WTC11 (cell line): ENCODE measurements at regions not wholly inside any gene's neighbourhood (a gene's known extent, or its start where the extent isn't known, plus 50 kb on each side); places are given as distances from the start of the nearest gene placed in this dataset.

Source experiments
- ATAC-seq: fragments of 200-7000 bp; cut with Tn5 transposase; 2 replicates; pipeline ENCODE4 v1.10.0; 2021; ENCODE audit warnings: mild to moderate bottlenecking, moderate library complexity
- CTCF ChIA-PET: fragments of 300-600 bp; sonication (Branson Sonifier 250); formaldehyde crosslinking; loops from one replicate; lab custom pipeline; 2021; ENCODE audit warnings: antibody characterized with exemption; lab: Charles Lee
- POLR2A ChIA-PET: fragments of 350-600 bp; sonication (Branson Sonifier 250); formaldehyde crosslinking; loops from one replicate; lab custom pipeline; 2021; ENCODE audit warnings: antibody characterized with exemption; lab: Charles Lee
- DNase-seq: peaks from one replicate; pipeline ENCODE4 v3.0.0; 2021; ENCODE audit warnings: low spot score
- H3K27ac Mint-ChIP-seq: 2 replicates; pipeline ENCODE4 v1.8.0; 2021; ENCODE audit warnings: mixed read lengths
- H3K27me3 Mint-ChIP-seq: 2 replicates; pipeline ENCODE4 v1.8.0; 2021; ENCODE audit warnings: low read depth, mild to moderate bottlenecking, moderate library complexity, mixed read lengths
- H3K36me3 Mint-ChIP-seq: 2 replicates; pipeline ENCODE4 v1.8.0; 2021; ENCODE audit warnings: mixed read lengths
- H3K4me1 Mint-ChIP-seq: 2 replicates; pipeline ENCODE4 v1.8.0; 2022; ENCODE audit warnings: mixed read lengths
- H3K4me3 Mint-ChIP-seq: 2 replicates; pipeline ENCODE4 v1.8.0; 2021; ENCODE audit warnings: mild to moderate bottlenecking, moderate library complexity, mixed read lengths
- H3K9me3 Mint-ChIP-seq: 2 replicates; pipeline ENCODE4 v1.8.0; 2021; ENCODE audit warnings: mixed read lengths
- ESRRA ChIP-seq: sonication (generic); formaldehyde crosslinking; IDR thresholded peaks from 2 replicates; pipeline ENCODE4 v1.8.1; 2022; ENCODE audit warnings: mild to moderate bottlenecking, missing genetic modification reagents, borderline replicate concordance
- GABPB1 ChIP-seq: sonication (generic); formaldehyde crosslinking; IDR thresholded peaks from 2 replicates; pipeline ENCODE4 v1.8.1; 2023; ENCODE audit warnings: mild to moderate bottlenecking, missing genetic modification reagents
- JUN ChIP-seq: sonication (generic); formaldehyde crosslinking; IDR thresholded peaks from 2 replicates; pipeline ENCODE4 v1.8.0; 2023; ENCODE audit warnings: mild to moderate bottlenecking, missing genetic modification reagents
- KAT7 ChIP-seq: sonication (generic); formaldehyde crosslinking; IDR thresholded peaks from 2 replicates; pipeline ENCODE4 v1.8.1; 2023; ENCODE audit warnings: missing genetic modification reagents, mild to moderate bottlenecking, borderline replicate concordance
- MXD4 ChIP-seq: fragments of 250-450 bp; sonication (Bioruptor Pico); IDR thresholded peaks from 2 replicates; pipeline ENCODE4 v1.8.0; 2021; ENCODE audit warnings: mild to moderate bottlenecking, moderate library complexity, borderline replicate concordance
- SMAD3 ChIP-seq: sonication (generic); formaldehyde crosslinking; IDR thresholded peaks from 2 replicates; pipeline ENCODE4 v1.8.0; 2022; ENCODE audit warnings: missing genetic modification reagents, mild to moderate bottlenecking, borderline replicate concordance
- SOX15 ChIP-seq: fragments of 250-450 bp; sonication (Bioruptor Pico); IDR thresholded peaks from 2 replicates; pipeline ENCODE4 v1.9.0; 2021; ENCODE audit warnings: mild to moderate bottlenecking
- ZNF232 ChIP-seq: sonication (generic); formaldehyde crosslinking; IDR thresholded peaks from 2 replicates; pipeline ENCODE4 v1.8.0; 2022; ENCODE audit warnings: mild to moderate bottlenecking, missing genetic modification reagents
- TF ChIP-seq, protein P1 (sequence below): sonication (generic); formaldehyde crosslinking; IDR thresholded peaks from 2 replicates; pipeline ENCODE4 v1.8.1; 2023; ENCODE audit warnings: mild to moderate bottlenecking, moderate library complexity, missing genetic modification reagents
- TF ChIP-seq, protein P2 (sequence below): sonication (generic); formaldehyde crosslinking; IDR thresholded peaks from 2 replicates; pipeline ENCODE4 v1.8.1; 2023; ENCODE audit warnings: mild to moderate bottlenecking, missing genetic modification reagents, moderate library complexity
- TF ChIP-seq, protein P3 (sequence below): fragments of 200-600 bp; IDR thresholded peaks from 2 replicates; pipeline ENCODE4 v1.8.0; 2022; ENCODE audit warnings: antibody characterized with exemption
- TF ChIP-seq, protein P4 (sequence below): fragments of 250-450 bp; sonication (Bioruptor Pico); conservative IDR thresholded peaks from 2 replicates; pipeline ENCODE4 v1.9.0; 2021; ENCODE audit warnings: mild to moderate bottlenecking
- TF ChIP-seq, protein P5 (sequence below): sonication (generic); formaldehyde crosslinking; IDR thresholded peaks from 2 replicates; pipeline ENCODE4 v1.8.0; 2023; ENCODE audit warnings: missing genetic modification reagents
- TF ChIP-seq, protein P6 (sequence below): fragments of 250-450 bp; sonication (Bioruptor Pico); IDR thresholded peaks from 2 replicates; pipeline ENCODE4 v2.1.2; 2022; ENCODE audit warnings: mild to moderate bottlenecking, moderate library complexity
- TF ChIP-seq, protein P7 (sequence below): sonication (generic); formaldehyde crosslinking; conservative IDR thresholded peaks from 2 replicates; pipeline ENCODE4 v1.8.1; 2023; ENCODE audit warnings: mild to moderate bottlenecking, low read depth, missing genetic modification reagents, moderate library complexity
- TF ChIP-seq, protein P8 (sequence below): sonication (generic); formaldehyde crosslinking; IDR thresholded peaks from 2 replicates; pipeline ENCODE4 v1.8.0; 2022; ENCODE audit warnings: mild to moderate bottlenecking, missing genetic modification reagents

DNA sequence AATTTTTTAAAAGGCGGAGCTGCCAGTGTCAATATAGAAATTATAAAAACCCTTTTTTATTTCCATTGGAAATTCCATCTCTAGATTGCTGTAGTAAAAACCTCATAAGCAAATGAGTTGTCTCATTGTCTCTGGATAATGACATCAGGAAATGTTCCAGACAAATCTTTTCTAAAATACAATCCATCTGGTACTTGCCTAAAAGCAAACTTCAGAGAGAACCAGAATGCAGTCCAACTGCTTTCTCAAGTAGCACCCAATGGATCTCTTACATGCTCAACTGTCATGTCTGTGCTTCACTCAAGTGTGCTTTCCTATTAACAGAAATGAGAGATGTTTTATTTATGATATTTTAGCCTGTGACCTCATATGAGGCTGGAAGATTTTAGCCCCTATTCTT is 399.6 kb upstream of the NDST3 start (continued):
- TF ChIP-seq, protein P1, sequence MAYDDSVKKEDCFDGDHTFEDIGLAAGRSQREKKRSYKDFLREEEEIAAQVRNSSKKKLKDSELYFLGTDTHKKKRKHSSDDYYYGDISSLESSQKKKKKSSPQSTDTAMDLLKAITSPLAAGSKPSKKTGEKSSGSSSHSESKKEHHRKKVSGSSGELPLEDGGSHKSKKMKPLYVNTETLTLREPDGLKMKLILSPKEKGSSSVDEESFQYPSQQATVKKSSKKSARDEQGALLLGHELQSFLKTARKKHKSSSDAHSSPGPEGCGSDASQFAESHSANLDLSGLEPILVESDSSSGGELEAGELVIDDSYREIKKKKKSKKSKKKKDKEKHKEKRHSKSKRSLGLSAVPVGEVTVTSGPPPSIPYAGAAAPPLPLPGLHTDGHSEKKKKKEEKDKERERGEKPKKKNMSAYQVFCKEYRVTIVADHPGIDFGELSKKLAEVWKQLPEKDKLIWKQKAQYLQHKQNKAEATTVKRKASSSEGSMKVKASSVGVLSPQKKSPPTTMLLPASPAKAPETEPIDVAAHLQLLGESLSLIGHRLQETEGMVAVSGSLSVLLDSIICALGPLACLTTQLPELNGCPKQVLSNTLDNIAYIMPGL: no peak
- TF ChIP-seq, protein P2, sequence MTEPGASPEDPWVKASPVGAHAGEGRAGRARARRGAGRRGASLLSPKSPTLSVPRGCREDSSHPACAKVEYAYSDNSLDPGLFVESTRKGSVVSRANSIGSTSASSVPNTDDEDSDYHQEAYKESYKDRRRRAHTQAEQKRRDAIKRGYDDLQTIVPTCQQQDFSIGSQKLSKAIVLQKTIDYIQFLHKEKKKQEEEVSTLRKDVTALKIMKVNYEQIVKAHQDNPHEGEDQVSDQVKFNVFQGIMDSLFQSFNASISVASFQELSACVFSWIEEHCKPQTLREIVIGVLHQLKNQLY (CRISPR knock-in tag): no peak

DNA sequence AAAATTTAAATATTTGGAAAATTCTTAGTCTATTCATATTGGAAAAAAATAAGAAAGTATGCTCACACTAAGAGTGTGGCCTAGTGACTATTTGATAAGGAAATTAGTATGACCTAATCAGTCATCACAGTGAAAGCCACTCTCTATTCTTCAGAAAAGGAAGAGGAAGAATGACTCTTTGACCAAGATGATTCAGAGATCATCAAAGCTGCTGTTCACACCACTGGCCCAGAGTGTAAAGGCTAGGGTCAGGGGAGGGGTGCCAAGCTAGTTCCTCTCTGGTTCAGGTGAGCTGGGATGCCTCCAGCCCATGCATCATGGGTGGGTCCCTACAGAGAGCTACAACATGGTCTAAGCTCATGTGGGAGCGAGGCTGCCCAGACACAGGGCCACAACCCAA is 396.9 kb upstream of the NDST3 start:
- Mint-ChIP-seq H3K9me3 (no peaks in the 10 kb centered on the region), H3K27ac (no peak overlapping the region), H3K36me3 (no peaks in the 10 kb centered on the region), H3K4me3 (no peak overlapping the region), H3K4me1 (no peaks in the 10 kb centered on the region), H3K27me3 (no peaks in the 10 kb centered on the region)
- ChIA-PET POLR2A (no interaction called here), CTCF (interaction anchor here (2.0 kb wide), 1 partner anchor 63 kb away, joined by 5 read pairs; no protein-coding TSS in a partner anchor)
- TF ChIP-seq MXD4 (no peak), GABPB1 (no peak), SMAD3 (CRISPR knock-in tag) (no peak), ZNF232 (no peak)
- TF ChIP-seq, protein P3, sequence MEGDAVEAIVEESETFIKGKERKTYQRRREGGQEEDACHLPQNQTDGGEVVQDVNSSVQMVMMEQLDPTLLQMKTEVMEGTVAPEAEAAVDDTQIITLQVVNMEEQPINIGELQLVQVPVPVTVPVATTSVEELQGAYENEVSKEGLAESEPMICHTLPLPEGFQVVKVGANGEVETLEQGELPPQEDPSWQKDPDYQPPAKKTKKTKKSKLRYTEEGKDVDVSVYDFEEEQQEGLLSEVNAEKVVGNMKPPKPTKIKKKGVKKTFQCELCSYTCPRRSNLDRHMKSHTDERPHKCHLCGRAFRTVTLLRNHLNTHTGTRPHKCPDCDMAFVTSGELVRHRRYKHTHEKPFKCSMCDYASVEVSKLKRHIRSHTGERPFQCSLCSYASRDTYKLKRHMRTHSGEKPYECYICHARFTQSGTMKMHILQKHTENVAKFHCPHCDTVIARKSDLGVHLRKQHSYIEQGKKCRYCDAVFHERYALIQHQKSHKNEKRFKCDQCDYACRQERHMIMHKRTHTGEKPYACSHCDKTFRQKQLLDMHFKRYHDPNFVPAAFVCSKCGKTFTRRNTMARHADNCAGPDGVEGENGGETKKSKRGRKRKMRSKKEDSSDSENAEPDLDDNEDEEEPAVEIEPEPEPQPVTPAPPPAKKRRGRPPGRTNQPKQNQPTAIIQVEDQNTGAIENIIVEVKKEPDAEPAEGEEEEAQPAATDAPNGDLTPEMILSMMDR: no peak
- DNase-seq (no peak), ATAC-seq (no peak)

DNA sequence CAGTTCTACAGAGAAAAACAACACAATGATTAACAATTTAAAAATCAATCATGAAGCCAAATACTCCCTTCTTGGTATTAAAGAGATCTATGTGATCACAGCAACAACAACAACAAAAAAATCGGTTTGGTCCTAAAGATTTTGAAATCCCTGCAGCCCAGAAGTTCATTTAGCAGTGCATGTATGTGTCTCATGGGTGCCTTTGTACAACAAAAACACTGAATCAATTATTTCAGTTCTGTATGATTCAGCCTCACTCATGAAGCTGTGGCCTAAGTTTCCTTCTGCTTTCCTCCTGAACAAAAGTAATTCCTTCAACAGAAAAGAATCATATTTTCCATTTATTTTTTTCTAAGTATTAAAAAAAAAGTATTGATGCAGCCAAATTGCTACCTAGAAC is 393.4 kb upstream of the NDST3 start:
- ChIA-PET POLR2A (no interaction called here), CTCF (no interaction called here)
- Mint-ChIP-seq H3K36me3 (no peaks in the 10 kb centered on the region), H3K4me1 (no peaks in the 10 kb centered on the region), H3K27ac (no peak overlapping the region), H3K4me3 (no peak overlapping the region), H3K27me3 (no peaks in the 10 kb centered on the region), H3K9me3 (peaks cover under 1% of the 10 kb centered on the region; the same call in 1 of the 2 replicates)
- no peak for DNase-seq
- no peak for ATAC-seq
- TF ChIP-seq, protein P4, sequence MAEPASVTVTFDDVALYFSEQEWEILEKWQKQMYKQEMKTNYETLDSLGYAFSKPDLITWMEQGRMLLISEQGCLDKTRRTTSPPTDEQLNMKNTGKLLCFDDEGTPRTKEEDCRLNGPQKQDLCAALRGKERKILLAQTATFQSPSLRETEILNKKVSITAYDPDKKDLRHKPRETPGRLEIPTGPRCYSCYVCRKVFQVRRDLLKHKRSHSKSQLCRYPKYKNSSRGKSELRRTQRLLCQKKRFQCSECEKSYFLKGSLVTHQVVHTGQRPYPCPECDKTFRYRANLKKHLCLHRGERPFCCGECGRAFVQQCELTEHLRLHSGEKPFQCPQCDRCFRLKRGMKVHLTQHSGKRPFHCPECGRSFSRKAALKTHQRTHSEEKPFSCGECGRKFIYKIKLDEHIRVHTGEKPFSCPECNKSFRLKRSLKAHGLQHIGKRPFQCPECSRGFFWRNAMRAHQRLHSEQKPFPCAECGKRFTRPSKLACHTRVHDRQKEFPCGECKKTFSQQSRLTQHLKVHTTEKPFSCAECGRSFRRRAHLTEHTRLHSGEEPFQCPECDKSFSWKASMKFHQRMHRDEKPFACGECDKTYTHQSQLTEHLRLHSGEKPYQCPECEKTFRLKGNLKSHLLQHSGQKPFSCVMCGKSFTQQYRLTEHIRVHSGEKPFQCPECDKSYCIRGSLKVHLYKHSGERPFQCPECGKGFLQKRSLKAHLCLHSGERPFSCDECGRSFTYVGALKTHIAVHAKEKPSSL (CRISPR knock-in tag): no peak
- no peak for TF ChIP-seq JUN
- TF ChIP-seq, protein P5, sequence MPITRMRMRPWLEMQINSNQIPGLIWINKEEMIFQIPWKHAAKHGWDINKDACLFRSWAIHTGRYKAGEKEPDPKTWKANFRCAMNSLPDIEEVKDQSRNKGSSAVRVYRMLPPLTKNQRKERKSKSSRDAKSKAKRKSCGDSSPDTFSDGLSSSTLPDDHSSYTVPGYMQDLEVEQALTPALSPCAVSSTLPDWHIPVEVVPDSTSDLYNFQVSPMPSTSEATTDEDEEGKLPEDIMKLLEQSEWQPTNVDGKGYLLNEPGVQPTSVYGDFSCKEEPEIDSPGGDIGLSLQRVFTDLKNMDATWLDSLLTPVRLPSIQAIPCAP (CRISPR knock-in tag): no peak
- TF ChIP-seq ESRRA (CRISPR knock-in tag): no peak
- TF ChIP-seq SOX15 (CRISPR knock-in tag): no peak
- TF ChIP-seq, protein P6, sequence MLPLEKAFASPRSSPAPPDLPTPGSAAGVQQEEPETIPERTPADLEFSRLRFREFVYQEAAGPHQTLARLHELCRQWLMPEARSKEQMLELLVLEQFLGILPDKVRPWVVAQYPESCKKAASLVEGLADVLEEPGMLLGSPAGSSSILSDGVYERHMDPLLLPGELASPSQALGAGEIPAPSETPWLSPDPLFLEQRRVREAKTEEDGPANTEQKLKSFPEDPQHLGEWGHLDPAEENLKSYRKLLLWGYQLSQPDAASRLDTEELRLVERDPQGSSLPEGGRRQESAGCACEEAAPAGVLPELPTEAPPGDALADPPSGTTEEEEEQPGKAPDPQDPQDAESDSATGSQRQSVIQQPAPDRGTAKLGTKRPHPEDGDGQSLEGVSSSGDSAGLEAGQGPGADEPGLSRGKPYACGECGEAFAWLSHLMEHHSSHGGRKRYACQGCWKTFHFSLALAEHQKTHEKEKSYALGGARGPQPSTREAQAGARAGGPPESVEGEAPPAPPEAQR (CRISPR knock-in tag): no peak
- TF ChIP-seq, protein P7, sequence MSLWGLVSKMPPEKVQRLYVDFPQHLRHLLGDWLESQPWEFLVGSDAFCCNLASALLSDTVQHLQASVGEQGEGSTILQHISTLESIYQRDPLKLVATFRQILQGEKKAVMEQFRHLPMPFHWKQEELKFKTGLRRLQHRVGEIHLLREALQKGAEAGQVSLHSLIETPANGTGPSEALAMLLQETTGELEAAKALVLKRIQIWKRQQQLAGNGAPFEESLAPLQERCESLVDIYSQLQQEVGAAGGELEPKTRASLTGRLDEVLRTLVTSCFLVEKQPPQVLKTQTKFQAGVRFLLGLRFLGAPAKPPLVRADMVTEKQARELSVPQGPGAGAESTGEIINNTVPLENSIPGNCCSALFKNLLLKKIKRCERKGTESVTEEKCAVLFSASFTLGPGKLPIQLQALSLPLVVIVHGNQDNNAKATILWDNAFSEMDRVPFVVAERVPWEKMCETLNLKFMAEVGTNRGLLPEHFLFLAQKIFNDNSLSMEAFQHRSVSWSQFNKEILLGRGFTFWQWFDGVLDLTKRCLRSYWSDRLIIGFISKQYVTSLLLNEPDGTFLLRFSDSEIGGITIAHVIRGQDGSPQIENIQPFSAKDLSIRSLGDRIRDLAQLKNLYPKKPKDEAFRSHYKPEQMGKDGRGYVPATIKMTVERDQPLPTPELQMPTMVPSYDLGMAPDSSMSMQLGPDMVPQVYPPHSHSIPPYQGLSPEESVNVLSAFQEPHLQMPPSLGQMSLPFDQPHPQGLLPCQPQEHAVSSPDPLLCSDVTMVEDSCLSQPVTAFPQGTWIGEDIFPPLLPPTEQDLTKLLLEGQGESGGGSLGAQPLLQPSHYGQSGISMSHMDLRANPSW: no peak
- no peak for TF ChIP-seq KAT7 (CRISPR knock-in tag)
- TF ChIP-seq, protein P8, sequence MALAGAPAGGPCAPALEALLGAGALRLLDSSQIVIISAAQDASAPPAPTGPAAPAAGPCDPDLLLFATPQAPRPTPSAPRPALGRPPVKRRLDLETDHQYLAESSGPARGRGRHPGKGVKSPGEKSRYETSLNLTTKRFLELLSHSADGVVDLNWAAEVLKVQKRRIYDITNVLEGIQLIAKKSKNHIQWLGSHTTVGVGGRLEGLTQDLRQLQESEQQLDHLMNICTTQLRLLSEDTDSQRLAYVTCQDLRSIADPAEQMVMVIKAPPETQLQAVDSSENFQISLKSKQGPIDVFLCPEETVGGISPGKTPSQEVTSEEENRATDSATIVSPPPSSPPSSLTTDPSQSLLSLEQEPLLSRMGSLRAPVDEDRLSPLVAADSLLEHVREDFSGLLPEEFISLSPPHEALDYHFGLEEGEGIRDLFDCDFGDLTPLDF: no peak
- no peak for TF ChIP-seq SMAD3 (CRISPR knock-in tag)
- TF ChIP-seq, protein P2 (CRISPR knock-in tag): no peak
